Central memory CD8-positive, alpha-beta T cell (primary cell): ENCODE measurements at regions not wholly inside any gene's neighbourhood (a gene's known extent, or its start where the extent isn't known, plus 50 kb on each side); places are given as distances from the start of the nearest gene placed in this dataset.
"Not testable (repeated sequence)": the region's sequence is repeated elsewhere in the genome, so short reads cannot be mapped to it uniquely, and the experiment has no call there.

Experiments
- ATAC-seq: fragments of 150-1000 bp; cut with Tn5 transposase; replicated peaks from 2 replicates; pipeline ENCODE4 v1.10.0; 2022; ENCODE audit warnings: mild to moderate bottlenecking, moderate FRiP score, moderate number of reproducible peaks; ENCODE audit not compliant: poor library complexity, severe bottlenecking; ENCODE audit errors: extremely low read depth
- DNase-seq, 2 donors: peaks; one replicate each; pipeline ENCODE4 v3.0.0; 2021; ENCODE audit warnings: low spot score in 2 of 2
- H3K27ac Mint-ChIP-seq: one replicate; pipeline ENCODE4 v1.8.0; 2022; ENCODE audit warnings: low read depth, mild to moderate bottlenecking, moderate library complexity, mixed read lengths
- H3K27me3 Mint-ChIP-seq: one replicate; pipeline ENCODE4 v1.8.0; 2022; ENCODE audit warnings: mixed read lengths
- H3K36me3 Mint-ChIP-seq: one replicate; pipeline ENCODE4 v1.8.0; 2022; ENCODE audit warnings: mild to moderate bottlenecking, moderate library complexity, mixed read lengths; ENCODE audit not compliant: insufficient read depth
- H3K4me1 Mint-ChIP-seq: one replicate; pipeline ENCODE4 v1.8.0; 2022; ENCODE audit warnings: mixed read lengths
- H3K4me3 Mint-ChIP-seq: one replicate; pipeline ENCODE4 v1.8.0; 2022; ENCODE audit warnings: mild to moderate bottlenecking, moderate library complexity, mixed read lengths
- H3K9me3 Mint-ChIP-seq: one replicate; pipeline ENCODE4 v1.8.0; 2022; ENCODE audit warnings: mixed read lengths

DNA sequence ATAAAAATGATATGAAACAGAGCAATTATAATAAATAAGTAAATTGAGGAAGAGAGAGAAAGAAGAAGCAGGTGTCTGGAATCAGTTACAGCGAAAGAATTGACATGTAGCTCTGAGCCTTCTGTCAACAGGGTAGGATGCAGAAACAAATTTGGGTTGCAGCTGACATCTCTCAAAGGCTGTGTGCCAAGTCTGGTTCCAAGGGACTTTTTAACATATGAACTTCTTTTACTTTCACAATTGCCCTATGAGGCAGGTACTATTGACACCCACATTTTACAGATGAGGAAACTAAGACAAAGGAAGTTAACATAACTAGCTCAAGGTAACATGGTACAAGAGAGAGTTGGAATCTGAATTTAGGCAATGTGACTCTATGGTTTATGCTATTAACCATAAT is 260.0 kb downstream of the ASXL3 start:
- H3K27me3 Mint-ChIP-seq, result no peaks in the 10 kb centered on the region
- no peak for DNase-seq
- H3K27ac Mint-ChIP-seq, result no peak overlapping the region
- H3K4me1 Mint-ChIP-seq, result no peaks in the 10 kb centered on the region
- peaks cover 23% of the 10 kb centered on the region for H3K9me3 Mint-ChIP-seq
- no peak overlapping the region for H3K4me3 Mint-ChIP-seq
- ATAC-seq, result no peak
- no peaks in the 10 kb centered on the region for H3K36me3 Mint-ChIP-seq

DNA sequence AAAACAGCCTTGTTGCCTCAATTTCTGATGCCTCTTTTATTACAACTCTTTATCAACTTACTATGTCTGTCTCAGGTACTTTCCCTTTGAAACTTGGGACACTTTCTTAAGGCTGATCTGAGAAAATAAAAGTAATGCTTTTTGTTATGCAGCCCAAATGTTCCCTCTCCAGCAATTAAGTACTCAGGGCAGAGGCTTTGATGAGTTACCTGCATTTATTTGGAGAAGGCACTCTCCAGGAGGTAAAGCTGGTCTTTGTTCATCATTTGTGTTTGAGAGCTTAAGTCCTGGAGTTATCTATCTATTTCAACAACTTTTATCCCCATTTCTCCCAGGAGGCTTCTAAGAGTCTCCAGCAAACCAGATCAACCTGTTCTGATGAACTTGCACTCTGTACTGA is 259.2 kb downstream of the ASXL3 start:
- H3K36me3 Mint-ChIP-seq, result no peaks in the 10 kb centered on the region
- no peak overlapping the region for H3K4me3 Mint-ChIP-seq
- no peak overlapping the region for H3K27ac Mint-ChIP-seq
- ATAC-seq, result no peak
- no peak for DNase-seq
- H3K9me3 Mint-ChIP-seq, result peaks cover 30% of the 10 kb centered on the region
- no peaks in the 10 kb centered on the region for H3K27me3 Mint-ChIP-seq
- H3K4me1 Mint-ChIP-seq, result no peaks in the 10 kb centered on the region

DNA sequence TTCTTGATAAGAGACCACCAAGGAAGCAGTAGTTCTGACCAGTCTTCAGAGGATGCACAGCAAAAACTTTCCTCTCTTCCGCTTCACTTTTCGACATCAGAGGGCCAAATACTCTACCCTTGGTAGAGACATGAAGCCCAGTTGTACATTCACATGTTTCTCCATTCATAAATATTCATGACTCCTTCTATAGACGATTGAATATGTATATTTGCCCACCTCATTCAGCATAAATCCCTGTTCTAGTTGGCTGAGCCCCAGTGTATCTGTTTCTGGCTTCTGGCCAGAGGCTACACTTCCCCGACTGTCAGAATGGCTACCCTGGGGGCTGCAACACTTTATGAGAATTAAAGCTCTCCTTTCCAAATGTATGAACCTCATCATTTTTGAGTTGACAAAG is 258.5 kb downstream of the ASXL3 start:
- Mint-ChIP-seq H3K36me3 (no peaks in the 10 kb centered on the region), H3K9me3 (peaks cover 32% of the 10 kb centered on the region), H3K4me1 (no peaks in the 10 kb centered on the region), H3K4me3 (no peak overlapping the region), H3K27ac (no peak overlapping the region), H3K27me3 (no peaks in the 10 kb centered on the region)
- DNase-seq (no peak), ATAC-seq (no peak)

DNA sequence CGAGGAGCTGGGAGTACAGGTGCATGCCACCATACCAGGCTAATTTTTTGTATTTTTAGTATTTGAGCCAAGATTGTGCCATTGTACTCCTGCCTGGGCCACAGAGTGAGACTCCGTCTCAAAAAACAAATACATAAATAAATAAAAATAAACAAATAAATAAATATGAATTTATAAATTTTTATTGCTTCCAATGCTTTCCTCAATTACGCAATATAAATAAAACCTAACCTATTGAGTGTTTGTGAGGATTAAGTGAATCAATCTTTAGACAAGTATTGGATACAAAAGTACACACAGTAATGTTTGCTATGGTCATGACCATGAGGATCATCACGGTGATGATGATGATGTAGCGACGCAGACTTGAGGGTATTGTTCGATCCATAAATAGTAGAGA is 257.4 kb downstream of the ASXL3 start:
- no peaks in the 10 kb centered on the region for H3K4me1 Mint-ChIP-seq
- H3K27me3 Mint-ChIP-seq, result no peaks in the 10 kb centered on the region
- no peak overlapping the region for H3K4me3 Mint-ChIP-seq
- no peaks in the 10 kb centered on the region for H3K36me3 Mint-ChIP-seq
- H3K27ac Mint-ChIP-seq, result no peak overlapping the region
- DNase-seq (no peak), ATAC-seq (no peak)
- peaks cover 32% of the 10 kb centered on the region for H3K9me3 Mint-ChIP-seq

DNA sequence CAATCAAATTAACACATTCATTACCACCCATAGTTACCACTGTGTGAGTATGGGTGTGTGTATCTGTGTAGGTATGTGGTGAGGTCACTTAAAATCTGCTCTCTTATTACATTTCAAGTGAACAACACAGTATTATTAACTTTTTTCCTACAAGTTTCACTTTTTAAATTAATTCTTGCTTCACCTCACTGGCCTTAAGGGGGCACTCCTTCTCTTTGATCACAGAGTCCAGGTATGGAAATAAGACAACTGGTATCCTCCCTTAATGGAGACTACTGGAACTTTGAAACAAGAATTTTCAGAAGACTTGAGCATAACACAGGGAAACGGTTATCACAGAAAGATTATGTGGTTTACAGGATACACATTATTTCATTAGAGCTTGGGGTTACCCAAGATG is 255.8 kb downstream of the ASXL3 start:
- Mint-ChIP-seq H3K27me3 (no peaks in the 10 kb centered on the region), H3K36me3 (no peaks in the 10 kb centered on the region), H3K4me1 (no peaks in the 10 kb centered on the region), H3K4me3 (no peak overlapping the region), H3K9me3 (peaks cover 32% of the 10 kb centered on the region), H3K27ac (no peak overlapping the region)
- no peak for ATAC-seq
- DNase-seq, result no peak

DNA sequence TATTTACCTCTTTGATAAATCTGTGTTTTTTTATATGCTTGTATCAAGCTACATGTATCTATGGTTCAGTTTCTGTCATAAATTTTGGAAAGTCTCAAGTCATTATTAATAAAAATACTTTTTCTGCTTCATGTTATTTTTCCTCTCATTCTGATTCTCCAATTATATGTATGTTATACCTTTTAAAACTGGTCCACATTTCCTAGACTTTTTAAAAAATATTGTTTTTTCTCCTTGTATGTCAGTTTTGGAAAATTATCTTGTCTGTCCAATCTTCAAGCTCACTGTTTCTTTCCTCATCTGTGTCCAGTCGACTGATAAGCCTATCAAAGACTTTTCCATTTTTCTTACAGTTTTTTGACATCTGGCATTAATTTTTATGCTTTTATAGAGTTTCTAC is 253.4 kb downstream of the ASXL3 start:
- Mint-ChIP-seq H3K4me3 (no peak overlapping the region), H3K27me3 (no peaks in the 10 kb centered on the region), H3K36me3 (no peaks in the 10 kb centered on the region), H3K27ac (no peak overlapping the region), H3K4me1 (no peaks in the 10 kb centered on the region), H3K9me3 (peaks cover 21% of the 10 kb centered on the region)
- ATAC-seq (no peak), DNase-seq (no peak)

DNA sequence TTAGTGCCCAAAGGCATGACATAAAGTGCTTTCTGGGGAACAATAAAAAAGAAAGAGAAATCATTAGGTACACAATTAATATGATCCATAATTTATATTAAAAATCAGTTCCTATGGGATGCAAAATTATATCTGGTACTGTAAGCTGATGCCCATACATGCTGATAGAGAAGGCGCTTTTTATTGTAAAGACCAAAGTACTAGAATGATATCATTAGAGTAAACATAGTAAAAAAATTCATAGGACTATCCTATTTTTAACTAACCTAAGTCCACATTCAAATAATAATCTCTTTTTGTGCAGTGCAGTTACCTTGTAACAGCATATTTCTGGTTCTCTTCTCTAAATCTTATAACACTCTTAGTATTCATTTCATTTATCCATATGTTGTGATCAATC is 252.2 kb downstream of the ASXL3 start:
- H3K36me3 Mint-ChIP-seq, result no peaks in the 10 kb centered on the region
- H3K9me3 Mint-ChIP-seq, result peaks cover 20% of the 10 kb centered on the region

DNA sequence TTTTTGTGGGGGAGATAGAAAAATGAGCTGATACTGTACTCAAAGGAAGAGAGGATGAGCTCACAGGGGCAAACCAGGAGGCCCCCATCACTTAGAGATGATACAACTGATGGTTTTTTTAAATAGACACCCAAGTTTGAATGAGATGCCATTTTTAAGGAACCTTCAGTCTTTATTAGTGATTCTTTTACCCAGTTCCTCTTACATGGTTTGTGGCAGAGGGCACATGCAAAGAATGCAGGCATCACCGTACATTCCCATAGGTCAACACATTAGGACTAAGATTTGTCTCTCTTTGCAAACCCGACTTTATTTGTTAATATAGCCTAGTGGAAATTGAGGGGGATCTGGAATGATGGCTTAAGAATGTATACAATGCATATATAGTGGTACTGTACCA is 250.9 kb downstream of the ASXL3 start:
- H3K4me3 Mint-ChIP-seq, result no peak overlapping the region
- peaks cover 25% of the 10 kb centered on the region for H3K9me3 Mint-ChIP-seq
- no peaks in the 10 kb centered on the region for H3K4me1 Mint-ChIP-seq
- no peaks in the 10 kb centered on the region for H3K36me3 Mint-ChIP-seq
- H3K27ac Mint-ChIP-seq, result no peak overlapping the region
- no peak for ATAC-seq
- DNase-seq, result no peak
- no peaks in the 10 kb centered on the region for H3K27me3 Mint-ChIP-seq

More for the DNA sequence above, 252.2 kb downstream of the ASXL3 start:
- ATAC-seq (no peak), DNase-seq (no peak)
- no peaks in the 10 kb centered on the region for H3K4me1 Mint-ChIP-seq
- no peak overlapping the region for H3K27ac Mint-ChIP-seq
- H3K4me3 Mint-ChIP-seq, result no peak overlapping the region
- no peaks in the 10 kb centered on the region for H3K27me3 Mint-ChIP-seq

DNA sequence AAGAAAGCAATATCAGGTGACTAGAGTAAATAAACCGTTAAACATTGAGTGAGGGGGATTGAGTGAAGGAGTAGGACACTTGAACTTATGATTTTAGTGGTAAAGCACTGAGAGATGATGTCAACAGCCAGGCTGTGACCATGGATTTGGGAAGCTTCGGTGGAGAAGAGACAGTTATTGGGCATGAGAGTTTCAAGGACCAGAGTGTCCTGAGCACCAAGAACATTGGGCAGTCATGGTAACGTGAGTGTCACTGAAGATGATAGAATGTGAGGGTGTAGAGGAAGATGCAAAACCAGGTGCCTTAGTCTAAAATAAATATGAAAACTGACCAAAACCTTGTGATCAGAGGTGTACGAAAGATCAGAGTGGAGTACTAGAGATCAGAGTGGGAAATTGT is 248.1 kb downstream of the ASXL3 start:
- ATAC-seq, result no peak
- no peaks in the 10 kb centered on the region for H3K4me1 Mint-ChIP-seq
- no peak for DNase-seq
- no peak overlapping the region for H3K27ac Mint-ChIP-seq
- peaks cover 3% of the 10 kb centered on the region for H3K36me3 Mint-ChIP-seq
- H3K4me3 Mint-ChIP-seq, result no peak overlapping the region
- H3K9me3 Mint-ChIP-seq, result peaks cover 23% of the 10 kb centered on the region
- H3K27me3 Mint-ChIP-seq, result no peaks in the 10 kb centered on the region

DNA sequence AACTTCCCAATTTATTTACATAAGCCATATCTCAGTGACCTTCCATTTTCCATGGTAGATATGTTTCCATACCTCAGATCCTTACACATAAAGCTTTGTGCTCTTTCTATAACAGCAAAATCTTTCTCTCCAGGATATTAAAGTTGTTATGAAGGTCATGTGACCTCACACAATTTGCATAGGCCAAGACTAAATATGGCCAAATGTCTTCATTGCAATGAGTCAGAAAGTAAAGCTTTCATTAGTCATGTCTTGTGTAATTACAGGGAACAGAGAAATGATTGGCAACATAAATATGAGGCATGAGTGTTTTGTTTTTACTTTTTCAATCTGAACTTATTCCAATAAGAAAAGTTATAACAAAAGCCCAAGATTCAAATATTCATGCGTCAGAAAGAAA is 243.5 kb downstream of the ASXL3 start:
- H3K4me3 Mint-ChIP-seq, result no peak overlapping the region
- H3K36me3 Mint-ChIP-seq, result peaks cover 3% of the 10 kb centered on the region
- no peak for ATAC-seq

DNA sequence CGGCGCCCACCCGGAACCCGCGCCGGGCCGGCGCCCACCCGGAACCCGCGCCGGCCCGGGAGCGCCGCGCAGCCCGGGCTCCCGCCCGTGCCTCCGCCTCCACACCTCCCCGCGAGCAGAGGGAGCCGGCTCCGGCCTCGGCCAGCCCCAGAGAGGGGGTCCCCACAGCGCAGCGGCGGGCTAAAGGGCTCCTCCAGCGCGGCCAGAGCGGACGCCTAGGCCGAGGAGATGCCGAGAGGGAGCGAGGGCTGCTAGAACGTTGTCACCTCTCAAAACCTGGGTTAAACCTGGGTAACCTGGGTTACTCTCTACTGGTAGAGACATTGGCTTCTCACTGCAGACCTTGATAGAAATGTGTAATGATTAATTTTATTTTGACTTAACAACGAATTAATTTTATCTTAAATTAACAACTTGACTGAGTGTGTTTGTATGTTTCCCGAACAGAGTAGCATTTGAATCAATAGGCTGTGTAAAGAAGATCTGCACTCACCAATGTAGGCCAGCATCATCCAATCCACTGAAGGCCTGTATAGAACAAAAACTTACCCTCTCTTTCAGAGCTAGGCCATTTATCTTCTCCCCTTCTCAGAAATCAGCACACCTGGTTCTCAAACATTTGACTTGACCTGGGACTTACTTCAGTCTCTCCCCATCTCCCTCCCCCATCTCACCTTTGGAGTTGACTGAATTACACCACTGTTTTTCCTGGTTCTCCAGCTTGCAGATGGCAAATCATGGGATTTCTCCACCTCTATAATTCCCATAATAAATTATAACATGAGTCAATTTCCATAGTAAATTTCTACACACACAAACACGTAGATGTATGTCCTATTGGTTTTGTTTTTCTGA is 242.7 kb downstream of the ASXL3 start:
- no peak for DNase-seq
- no peaks in the 10 kb centered on the region for H3K4me1 Mint-ChIP-seq
- H3K4me3 Mint-ChIP-seq, result no peak overlapping the region
- H3K27me3 Mint-ChIP-seq, result no peaks in the 10 kb centered on the region
- ATAC-seq, result no peak
- H3K9me3 Mint-ChIP-seq, result peaks cover 21% of the 10 kb centered on the region
- H3K36me3 Mint-ChIP-seq, result peaks cover 3% of the 10 kb centered on the region
- no peak overlapping the region for H3K27ac Mint-ChIP-seq

More for the DNA sequence above, 243.5 kb downstream of the ASXL3 start:
- H3K9me3 Mint-ChIP-seq, result peaks cover 27% of the 10 kb centered on the region
- H3K27ac Mint-ChIP-seq, result no peak overlapping the region
- no peaks in the 10 kb centered on the region for H3K27me3 Mint-ChIP-seq
- DNase-seq, result no peak
- no peaks in the 10 kb centered on the region for H3K4me1 Mint-ChIP-seq

DNA sequence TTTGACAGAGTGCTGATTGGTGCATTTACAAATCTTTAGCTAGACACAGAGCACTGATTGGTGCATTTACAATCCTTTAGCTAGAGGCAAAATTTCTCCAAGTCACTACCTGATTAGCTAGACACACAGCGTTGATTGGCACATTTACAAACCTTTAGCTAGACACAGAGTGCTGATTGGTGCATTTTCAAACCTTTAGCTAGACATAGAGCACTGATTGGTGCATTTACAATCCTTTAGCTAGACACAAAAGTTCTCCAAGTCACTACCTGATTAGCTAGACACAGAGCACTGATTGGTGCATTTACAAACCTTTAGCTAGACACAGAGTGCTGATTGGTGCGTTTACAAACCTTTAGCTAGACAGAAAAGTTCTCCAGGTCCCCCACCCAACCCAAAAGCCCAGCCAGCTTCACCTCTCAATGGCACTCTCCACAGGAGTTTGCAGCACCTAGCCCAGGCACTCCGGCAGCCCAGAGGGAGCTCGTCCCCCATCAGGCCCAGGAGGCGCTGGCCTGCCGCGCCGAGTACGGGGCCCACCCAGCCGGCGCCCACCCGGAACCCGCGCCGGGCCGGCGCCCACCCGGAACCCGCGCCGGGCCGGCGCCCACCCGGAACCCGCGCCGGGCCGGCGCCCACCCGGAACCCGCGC is 241.8 kb downstream of the ASXL3 start:
- not testable (repeated sequence) for H3K4me3 Mint-ChIP-seq

DNA sequence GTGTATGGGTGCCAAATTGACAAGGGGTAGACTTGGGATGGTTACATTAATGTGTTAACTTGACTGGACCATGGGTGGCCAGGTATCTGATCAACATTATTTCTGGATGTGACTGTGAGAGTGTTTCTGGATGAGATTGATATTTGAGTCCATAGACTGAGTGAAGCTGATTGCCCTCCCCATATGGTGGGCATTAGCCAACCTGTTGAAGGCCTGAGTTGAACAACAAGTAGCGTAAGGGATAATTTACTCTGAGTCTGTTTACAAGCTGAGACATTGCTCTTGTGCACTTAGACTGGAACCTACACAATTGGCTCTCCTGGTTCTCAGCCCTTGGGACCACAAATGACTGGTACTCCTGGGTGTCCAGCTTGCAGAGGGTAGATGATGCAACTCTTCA is 240.1 kb downstream of the ASXL3 start:
- Mint-ChIP-seq H3K9me3 (peaks cover 12% of the 10 kb centered on the region), H3K4me1 (no peaks in the 10 kb centered on the region), H3K36me3 (peaks cover 5% of the 10 kb centered on the region), H3K27me3 (no peaks in the 10 kb centered on the region), H3K4me3 (no peak overlapping the region), H3K27ac (no peak overlapping the region)
- ATAC-seq (no peak), DNase-seq (no peak)

More for the DNA sequence above, 241.8 kb downstream of the ASXL3 start:
- not testable (repeated sequence) for DNase-seq, ATAC-seq, H3K27ac Mint-ChIP-seq, H3K4me1 Mint-ChIP-seq, H3K27me3 Mint-ChIP-seq, H3K36me3 Mint-ChIP-seq
- H3K9me3 Mint-ChIP-seq, result peaks cover 20% of the 10 kb centered on the region
